Keratinocyte (primary cell): ENCODE measurements at regions not wholly inside any gene's neighbourhood (a gene's known extent, or its start where the extent isn't known, plus 50 kb on each side); places are given as distances from the start of the nearest gene placed in this dataset.

Source experiments
- DNase-seq: peaks from one replicate; pipeline ENCODE4 v3.0.0-alpha.2; 2011; ENCODE audit warnings: low read depth, missing footprints, low spot score
- FAIRE-seq: peaks from 2 replicates; lab custom pipeline; 2011; peaks lifted over from hg19 to GRCh38; lab: Jason Lieb, UNC
- H2AFZ ChIP-seq: 2 replicates; pipeline ENCODE4 v1.6.0; 2012; ENCODE audit warnings: low read length, control low read depth, inconsistent platforms; ENCODE audit not compliant: control insufficient read depth
- H3K27ac ChIP-seq: 2 replicates; pipeline ENCODE4 v1.5.1; 2011; ENCODE audit warnings: low read length; ENCODE audit not compliant: control insufficient read depth, insufficient read depth
- H3K27me3 ChIP-seq: 3 replicates; pipeline ENCODE4 v1.6.0; 2011; ENCODE audit warnings: low read length; ENCODE audit not compliant: control insufficient read depth, insufficient read depth; ENCODE audit errors: extremely low read depth
- H3K36me3 ChIP-seq, 2 experiments: 2 replicates in 1 of 2; 3 replicates in 1 of 2; pipeline ENCODE4 v1.5.1; 2011; ENCODE audit warnings: low read length in 2 of 2, mild to moderate bottlenecking in 1 of 2; ENCODE audit not compliant: control insufficient read depth in 2 of 2, insufficient read depth in 2 of 2; ENCODE audit errors: extremely low read depth in 1 of 2
- H3K4me1 ChIP-seq: 3 replicates; pipeline ENCODE4 v1.5.1; 2011; ENCODE audit warnings: low read length; ENCODE audit not compliant: control insufficient read depth, insufficient read depth; ENCODE audit errors: extremely low read depth
- H3K4me2 ChIP-seq: 3 replicates; pipeline ENCODE4 v1.6.0; 2011; ENCODE audit warnings: low read depth, low read length; ENCODE audit not compliant: control insufficient read depth, insufficient read depth; ENCODE audit errors: extremely low read depth
- H3K4me3 ChIP-seq, 3 experiments: fragments of 200-600 bp in 1 of 3; sonication (generic) in 1 of 3; 2 replicates in 2 of 3; 3 replicates in 1 of 3; pipeline ENCODE4 v1.5.1; 2011 to 2016; ENCODE audit warnings: low read length in 3 of 3, mild to moderate bottlenecking in 3 of 3, control low read depth in 2 of 3, inconsistent platforms in 1 of 3, low read depth in 1 of 3, mixed read lengths in 1 of 3, mixed run types in 1 of 3, moderate library complexity in 1 of 3; ENCODE audit not compliant: control insufficient read depth in 2 of 3, insufficient read depth in 2 of 3; ENCODE audit errors: extremely low read depth in 1 of 3
- H3K79me2 ChIP-seq: 2 replicates; pipeline ENCODE4 v1.6.0; 2012; ENCODE audit warnings: low read length; ENCODE audit not compliant: control insufficient read depth, insufficient read depth
- H3K9ac ChIP-seq: 3 replicates; pipeline ENCODE4 v1.6.0; 2011; ENCODE audit warnings: low read length; ENCODE audit not compliant: control insufficient read depth, insufficient read depth; ENCODE audit errors: extremely low read depth
- H3K9me1 ChIP-seq: 3 replicates; pipeline ENCODE4 v1.6.0; 2011; ENCODE audit warnings: low read length; ENCODE audit not compliant: control insufficient read depth, insufficient read depth; ENCODE audit errors: extremely low read depth
- H3K9me3 ChIP-seq: 2 replicates; pipeline ENCODE4 v1.5.1; 2012; ENCODE audit warnings: low read depth, low read length; ENCODE audit not compliant: control insufficient read depth
- H4K20me1 ChIP-seq: 3 replicates; pipeline ENCODE4 v1.6.0; 2011; ENCODE audit warnings: low read length; ENCODE audit not compliant: control insufficient read depth, insufficient read depth; ENCODE audit errors: extremely low read depth
- EZH2 ChIP-seq: IDR thresholded peaks from one replicate; pipeline ENCODE4 v1.6.1; 2012; ENCODE audit warnings: inconsistent platforms, mild to moderate bottlenecking, low read length, moderate library complexity
- dilution Hi-C: fragments of 300-500 bp; cut with MboI; formaldehyde crosslinking; loops from one replicate; pipeline ENCODE4 v1.7.0; 2020; ENCODE audit warnings: low sequenced_read_pairs; ENCODE audit not compliant: extremely low pct_ligation_motif_present
- TF ChIP-seq, protein P1 (sequence below), 3 experiments: IDR thresholded peaks in 1 of 3; conservative IDR thresholded peaks in 1 of 3; optimal IDR thresholded peaks in 1 of 3; 2 replicates in 2 of 3; 3 replicates in 1 of 3; pipeline versions ENCODE3 to v1.5.1; 2011; ENCODE audit warnings: low read length in 3 of 3, mild to moderate bottlenecking in 3 of 3, moderate library complexity in 2 of 3, control low read depth in 1 of 3, inconsistent platforms in 1 of 3; ENCODE audit not compliant: insufficient read depth in 2 of 3; ENCODE audit errors: extremely low read depth in 1 of 3

DNA sequence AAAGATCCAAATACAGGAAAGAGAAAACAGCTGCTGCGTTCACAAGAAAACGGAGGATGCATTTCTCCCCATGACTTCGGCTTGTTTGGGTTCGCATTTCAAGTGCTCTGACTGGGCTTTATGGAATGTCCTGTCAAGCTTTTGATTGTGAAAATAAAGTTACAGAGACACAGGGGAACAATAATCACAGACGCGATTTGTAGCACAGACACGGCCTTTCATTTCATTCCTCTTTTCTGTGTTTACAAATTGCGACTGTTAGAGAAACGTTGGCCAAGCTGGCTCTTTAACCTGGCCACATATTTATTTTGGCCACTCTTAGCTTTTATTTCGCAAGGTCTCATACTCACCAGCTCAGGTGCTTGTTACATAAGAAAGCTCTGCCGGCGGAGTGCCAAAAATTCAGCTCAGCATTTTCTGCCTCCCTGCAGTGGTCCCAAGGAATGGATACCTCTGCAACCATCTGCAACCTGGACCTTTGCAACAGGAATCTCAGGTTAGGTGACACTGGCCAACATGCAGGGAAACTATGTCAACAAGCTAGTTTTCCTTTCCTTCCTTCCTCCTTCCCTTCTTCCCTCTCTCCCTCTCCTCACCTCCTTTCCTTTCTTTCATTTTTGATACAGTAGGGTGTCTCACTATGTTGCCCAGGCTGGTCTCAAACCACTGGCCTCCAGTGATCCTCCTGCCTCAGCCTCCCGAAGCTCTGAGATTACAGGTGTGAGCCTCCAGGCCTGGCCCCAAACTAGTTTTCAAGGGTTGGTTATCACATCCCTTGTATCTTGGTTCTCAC is 58.2 kb upstream of the SLC45A1 start:
- dilution Hi-C loops = no loop called here
- peak overlapping the region in 1 of 3 experiments; percentile 22 for H3K4me3 ChIP-seq
- peak overlapping the region; percentile 30 for H3K9ac ChIP-seq
- H2AFZ ChIP-seq = no peak overlapping the region
- peaks cover 22% of the 10 kb centered on the region for H3K4me1 ChIP-seq
- no peaks in the 10 kb centered on the region for H3K79me2 ChIP-seq
- H3K4me2 ChIP-seq = peak overlapping the region; percentile 61
- FAIRE-seq = peak; percentile 67
- no peaks in the 10 kb centered on the region for H3K27me3 ChIP-seq
- TF ChIP-seq EZH2 = no peak
- TF ChIP-seq, protein P1, sequence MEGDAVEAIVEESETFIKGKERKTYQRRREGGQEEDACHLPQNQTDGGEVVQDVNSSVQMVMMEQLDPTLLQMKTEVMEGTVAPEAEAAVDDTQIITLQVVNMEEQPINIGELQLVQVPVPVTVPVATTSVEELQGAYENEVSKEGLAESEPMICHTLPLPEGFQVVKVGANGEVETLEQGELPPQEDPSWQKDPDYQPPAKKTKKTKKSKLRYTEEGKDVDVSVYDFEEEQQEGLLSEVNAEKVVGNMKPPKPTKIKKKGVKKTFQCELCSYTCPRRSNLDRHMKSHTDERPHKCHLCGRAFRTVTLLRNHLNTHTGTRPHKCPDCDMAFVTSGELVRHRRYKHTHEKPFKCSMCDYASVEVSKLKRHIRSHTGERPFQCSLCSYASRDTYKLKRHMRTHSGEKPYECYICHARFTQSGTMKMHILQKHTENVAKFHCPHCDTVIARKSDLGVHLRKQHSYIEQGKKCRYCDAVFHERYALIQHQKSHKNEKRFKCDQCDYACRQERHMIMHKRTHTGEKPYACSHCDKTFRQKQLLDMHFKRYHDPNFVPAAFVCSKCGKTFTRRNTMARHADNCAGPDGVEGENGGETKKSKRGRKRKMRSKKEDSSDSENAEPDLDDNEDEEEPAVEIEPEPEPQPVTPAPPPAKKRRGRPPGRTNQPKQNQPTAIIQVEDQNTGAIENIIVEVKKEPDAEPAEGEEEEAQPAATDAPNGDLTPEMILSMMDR (optimal IDR thresholded peaks at IDR 0.05 in 1 of 3, IDR thresholded peaks at IDR 0.05 in 1 of 3, conservative IDR thresholded peaks at IDR 0.05 in 1 of 3; ENCODE audit: extremely low read depth in 1 of 3, insufficient read depth in 2 of 3, low read length in 3 of 3) = no peak
- no peaks in the 10 kb centered on the region for H4K20me1 ChIP-seq
- no peaks in the 10 kb centered on the region for H3K9me1 ChIP-seq
- DNase-seq = no peak
- no peaks in the 10 kb centered on the region for H3K9me3 ChIP-seq
- H3K27ac ChIP-seq = peak overlapping the region; percentile 49
- H3K36me3 ChIP-seq = no peaks in the 10 kb centered on the region

DNA sequence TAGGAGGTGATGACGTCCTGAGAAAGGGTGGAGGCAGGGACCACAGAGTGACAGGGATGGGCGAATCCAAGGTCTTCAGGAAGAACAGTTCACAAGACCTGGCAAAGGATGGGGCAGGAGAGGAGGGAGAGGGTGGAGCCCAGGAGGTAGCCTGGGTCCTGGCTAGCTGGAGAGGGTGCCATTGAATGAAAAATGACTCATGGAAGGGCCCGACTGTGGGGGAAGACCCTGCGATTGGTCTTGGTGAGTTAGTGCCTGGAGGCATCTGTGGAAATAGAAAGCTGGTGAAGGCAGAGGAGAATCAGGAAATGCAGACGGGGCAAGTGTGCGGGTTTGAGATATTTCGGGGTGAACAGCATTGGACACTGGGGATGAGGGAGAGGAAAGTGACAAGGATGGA is 60.3 kb upstream of the SLC45A1 start:
- DNase-seq (no peak), FAIRE-seq (no peak)
- no peak overlapping the region for H3K9ac ChIP-seq
- H3K9me1 ChIP-seq = no peaks in the 10 kb centered on the region
- H3K79me2 ChIP-seq = no peaks in the 10 kb centered on the region
- H3K36me3 ChIP-seq = no peaks in the 10 kb centered on the region
- peaks cover 22% of the 10 kb centered on the region for H3K4me1 ChIP-seq
- no peaks in the 10 kb centered on the region for H4K20me1 ChIP-seq
- no peak overlapping the region for H3K4me3 ChIP-seq
- TF ChIP-seq, protein P1 (optimal IDR thresholded peaks at IDR 0.05 in 1 of 3, IDR thresholded peaks at IDR 0.05 in 1 of 3, conservative IDR thresholded peaks at IDR 0.05 in 1 of 3; ENCODE audit: extremely low read depth in 1 of 3, insufficient read depth in 2 of 3, low read length in 3 of 3) = no peak
- no peak for TF ChIP-seq EZH2
- no peaks in the 10 kb centered on the region for H3K27me3 ChIP-seq
- H3K9me3 ChIP-seq = no peaks in the 10 kb centered on the region
- H3K27ac ChIP-seq = no peak overlapping the region
- no peak overlapping the region for H3K4me2 ChIP-seq
- dilution Hi-C loops = no loop called here
- H2AFZ ChIP-seq = no peak overlapping the region
